HepG2 (cell line): ENCODE measurements at regions not wholly inside any gene's neighbourhood (a gene's known extent, or its start where the extent isn't known, plus 50 kb on each side); places are given as distances from the start of the nearest gene placed in this dataset.

Experiments
- ATAC-seq: fragments of 200-7000 bp; cut with Tn5 transposase; 3 replicates; pipeline ENCODE4 v1.9.1; 2020; ENCODE audit warnings: mild to moderate bottlenecking, moderate library complexity
- BruUV-seq: library from RNA; stranded (reverse); fragments of 400-500 nt; replicated peaks from 2 replicates; lab custom pipeline; 2021; lab: Mats Ljungman, UMichigan
- CTCF ChIA-PET: fragments of 300-600 bp; formaldehyde crosslinking; extraction: SDS; loops from one replicate; lab custom pipeline; 2021; ENCODE audit warnings: low total read pairs, inconsistent platforms, low intra/inter-chr PET ratio; lab: Yijun Ruan, JAX
- POLR2A ChIA-PET: fragments of 350-600 bp; sonication (Branson Sonifier 250); formaldehyde crosslinking; loops from one replicate; lab custom pipeline; 2020; ENCODE audit warnings: antibody characterized with exemption, inconsistent platforms; lab: Yijun Ruan, JAX
- DNase-seq: peaks from one replicate; pipeline ENCODE4 v3.0.0-alpha.2; 2015; ENCODE audit warnings: low spot score
- FAIRE-seq: peaks from 3 replicates; lab custom pipeline; 2011; peaks lifted over from hg19 to GRCh38; lab: Jason Lieb, UNC
- H2AFZ ChIP-seq: one replicate; pipeline ENCODE4 v1.6.1; 2011; ENCODE audit warnings: low read length, inconsistent platforms
- H3K27ac ChIP-seq: fragments of 300-600 bp; 3 replicates; pipeline ENCODE4 v1.8.0; 2011; ENCODE audit warnings: mixed run types, mild to moderate bottlenecking, mixed read lengths, low read length, inconsistent platforms; ENCODE audit not compliant: insufficient read depth; ENCODE audit errors: extremely low read length
- H3K27me3 ChIP-seq, 2 experiments: fragments of 200-600 bp in 1 of 2; 2 replicates in 1 of 2; 3 replicates in 1 of 2; pipeline versions ENCODE4 v1.6.0 to v1.8.0; 2011; ENCODE audit warnings: low read length in 2 of 2, mild to moderate bottlenecking in 2 of 2, moderate library complexity in 2 of 2, inconsistent platforms in 1 of 2; ENCODE audit not compliant: insufficient read depth in 2 of 2, control insufficient read depth in 1 of 2
- H3K36me3 ChIP-seq, 2 experiments: fragments of 200-600 bp in 1 of 2; replicated peaks in 1 of 2; 2 replicates in 1 of 2; 3 replicates in 1 of 2; pipeline versions ENCODE4 v1.5.1 to v1.8.0; 2011; ENCODE audit warnings: low read length in 2 of 2, inconsistent platforms in 1 of 2; ENCODE audit not compliant: insufficient read depth in 2 of 2, control insufficient read depth in 1 of 2
- H3K4me1 ChIP-seq: 2 replicates; pipeline ENCODE4 v1.5.1; 2012; ENCODE audit warnings: low read length, inconsistent platforms; ENCODE audit not compliant: insufficient read depth
- H3K4me2 ChIP-seq: 2 replicates; pipeline ENCODE4 v1.6.0; 2011; ENCODE audit warnings: low read depth, low read length, inconsistent platforms
- H3K4me3 ChIP-seq, 3 experiments: fragments of 200-600 bp in 1 of 3; sonication (generic), shearing (Covaris generic) in 1 of 3; replicated peaks in 1 of 3; 2 replicates each; pipeline ENCODE4 v1.5.1; 2011 to 2016; ENCODE audit warnings: low read length in 3 of 3, inconsistent platforms in 2 of 3, low read depth in 2 of 3, mild to moderate bottlenecking in 2 of 3, control low read depth in 1 of 3, mixed read lengths in 1 of 3; ENCODE audit not compliant: insufficient read depth in 1 of 3
- H3K79me2 ChIP-seq: one replicate; pipeline ENCODE4 v1.6.1; 2011; ENCODE audit warnings: low read length, inconsistent platforms; ENCODE audit not compliant: insufficient read depth
- H3K9ac ChIP-seq: 2 replicates; pipeline ENCODE4 v1.6.0; 2011; ENCODE audit warnings: mild to moderate bottlenecking, low read depth, low read length, inconsistent platforms; ENCODE audit not compliant: insufficient read depth
- H3K9me3 ChIP-seq: 2 replicates; pipeline ENCODE4 v1.5.1; 2012; ENCODE audit warnings: mild to moderate bottlenecking, low read length
- H4K20me1 ChIP-seq: 2 replicates; pipeline ENCODE4 v1.6.0; 2011; ENCODE audit warnings: inconsistent platforms, mild to moderate bottlenecking, low read length, moderate library complexity; ENCODE audit not compliant: insufficient read depth
- BRD4 ChIP-seq: sonication (generic); formaldehyde crosslinking; IDR thresholded peaks from 2 replicates; pipeline ENCODE4 v1.4.0; 2020; ENCODE audit warnings: missing genetic modification reagents
- CTCF ChIP-seq: sonication (generic); formaldehyde crosslinking; IDR thresholded peaks from 2 replicates; pipeline ENCODE4 v1.5.0; 2020; ENCODE audit warnings: mild to moderate bottlenecking, missing genetic modification reagents, moderate library complexity
- DNMT1 ChIP-seq: sonication (generic); formaldehyde crosslinking; IDR thresholded peaks from 2 replicates; pipeline ENCODE4 v1.5.1; 2020; ENCODE audit warnings: mild to moderate bottlenecking, missing genetic modification reagents
- GABPB1 ChIP-seq: IDR thresholded peaks from 2 replicates; pipeline ENCODE4 v1.6.1; 2016; ENCODE audit warnings: mild to moderate bottlenecking, missing genetic modification reagents, moderate library complexity, missing compliant biosample characterization
- RAD21 ChIP-seq: fragments of 450-650 bp; formaldehyde crosslinking; IDR thresholded peaks from 2 replicates; pipeline ENCODE4 v1.5.0; 2020; ENCODE audit warnings: mild to moderate bottlenecking
- SMAD3 ChIP-seq: sonication (generic); formaldehyde crosslinking; IDR thresholded peaks from 2 replicates; pipeline ENCODE4 v1.4.0; 2020; ENCODE audit warnings: missing genetic modification reagents
- SMC3 ChIP-seq: IDR thresholded peaks from 2 replicates; pipeline ENCODE4 v1.6.1; 2011; ENCODE audit warnings: low read length, improper control_type of control experiment
- STAG1 ChIP-seq: sonication (generic); formaldehyde crosslinking; IDR thresholded peaks from 2 replicates; pipeline ENCODE4 v1.4.0; 2020; ENCODE audit warnings: missing genetic modification reagents
- XRCC5 ChIP-seq: fragments of 200-400 bp; formaldehyde crosslinking; optimal IDR thresholded peaks from 2 replicates; pipeline ENCODE3; 2017; ENCODE audit warnings: mild to moderate bottlenecking, low read length
- ZNF234 ChIP-seq: sonication (generic); formaldehyde crosslinking; conservative IDR thresholded peaks from 2 replicates; pipeline ENCODE4 v1.5.1; 2020; ENCODE audit warnings: mild to moderate bottlenecking, missing genetic modification reagents
- ZNF264 ChIP-seq: sonication (generic); formaldehyde crosslinking; IDR thresholded peaks from 2 replicates; pipeline ENCODE4 v1.4.0; 2020; ENCODE audit warnings: missing genetic modification reagents
- ZNF275 ChIP-seq: sonication (generic); formaldehyde crosslinking; IDR thresholded peaks from 2 replicates; pipeline ENCODE4 v1.8.0; 2022; ENCODE audit warnings: missing genetic modification reagents, mild to moderate bottlenecking, inconsistent platforms, borderline replicate concordance
- ZNF598 ChIP-seq: sonication (generic); formaldehyde crosslinking; IDR thresholded peaks from 2 replicates; pipeline ENCODE4 v1.5.1; 2020; ENCODE audit warnings: mild to moderate bottlenecking, missing genetic modification reagents, borderline replicate concordance
- ZNF746 ChIP-seq: sonication (generic); formaldehyde crosslinking; IDR thresholded peaks from 2 replicates; pipeline ENCODE4 v1.8.0; 2022; ENCODE audit warnings: mild to moderate bottlenecking, missing genetic modification reagents
- WGBS: methylation state at CpG from one replicate; pipeline ENCODE4 v1.1.6; 2017; ENCODE audit warnings: low lambda C conversion rate; 5-methylcytosine and 5-hydroxymethylcytosine counted together
- in situ Hi-C: cut with HindIII; loops from 2 replicates; pipeline ENCODE4 v1.10.0; 2017; ENCODE audit warnings: low pct_unique_long_range_greater_than_20kb; ENCODE audit not compliant: extremely low pct_ligation_motif_present
- intact Hi-C: fragments of 100-400 bp; cut with micrococcal nuclease; formaldehyde crosslinking; loops from one replicate; pipeline ENCODE4 v1.10.0; 2022; ENCODE audit not compliant: unreplicated experiment

- TF ChIP-seq ZNF234 (CRISPR knock-in tag), result no peak
- peak; percentile 74 for TF ChIP-seq CTCF
- peak; percentile 62 for TF ChIP-seq STAG1
- 0 out of 2 replicates have a peak, but pooled peaks have one; percentile 16 for TF ChIP-seq RAD21 (CRISPR knock-in tag)
- TF ChIP-seq ZNF264 (CRISPR knock-in tag), result no peak
- no peak for TF ChIP-seq SMAD3
- peak; percentile 57 for TF ChIP-seq SMC3
- no peak for TF ChIP-seq DNMT1 (CRISPR knock-in tag)
- TF ChIP-seq ZNF746 (CRISPR knock-in tag), result no peak
- TF ChIP-seq XRCC5, result peak; percentile 36
- no peak for TF ChIP-seq BRD4 (CRISPR knock-in tag)
- TF ChIP-seq ZNF598, result no peak
- TF ChIP-seq GABPB1 (CRISPR knock-in tag), result no peak
- no peak for TF ChIP-seq ZNF275
- Histone ChIP-seq H3K27ac (no peak overlapping the region), H3K9ac (no peak overlapping the region), H3K36me3 (no peaks in the 10 kb centered on the region), H3K4me2 (no peak overlapping the region), H3K79me2 (no peaks in the 10 kb centered on the region), H3K9me3 (no peaks in the 10 kb centered on the region), H3K4me3 (no peak overlapping the region), H3K4me1 (peaks cover 10% of the 10 kb centered on the region), H3K27me3 (peaks cover 0 to 58% of the 10 kb centered on the region in 2 experiments; a peak in 4 of 5 replicates), H2AFZ (no peak overlapping the region), H4K20me1 (no peaks in the 10 kb centered on the region)
- POLR2A ChIA-PET, result no interaction called here
- in situ Hi-C loops (loop anchor here (5.0 kb wide), 2 partner anchors 147 to 232 kb away; no protein-coding TSS in a partner anchor), intact Hi-C loops (no loop called here)
- DNase-seq, result peak; percentile 66
- FAIRE-seq, result peak; percentile 87
- CTCF ChIA-PET, result interaction anchor here (0.5 to 4.2 kb wide), 2 partner anchors 78 to 146 kb away, joined by 3 to 40 read pairs; no protein-coding TSS in a partner anchor
- WGBS, result 0% methylated on average over 9 of the region's 14 CpGs
- ATAC-seq, result peak; percentile 60
- no TSS peak for BruUV-seq
Observed at GRCh38 chr12:4855121-4855924, 54.4 kb upstream of the KCNA1 start.
